NCI-H1105 (cell line): ENCODE measurements at regions not wholly inside any gene's neighbourhood (a gene's known extent, or its start where the extent isn't known, plus 50 kb on each side); places are given as distances from the start of the nearest gene placed in this dataset.

Experiments
- DNase-seq: peaks from one replicate; lab custom pipeline; 2025; lab: John Stamatoyannopoulos, UW

DNA sequence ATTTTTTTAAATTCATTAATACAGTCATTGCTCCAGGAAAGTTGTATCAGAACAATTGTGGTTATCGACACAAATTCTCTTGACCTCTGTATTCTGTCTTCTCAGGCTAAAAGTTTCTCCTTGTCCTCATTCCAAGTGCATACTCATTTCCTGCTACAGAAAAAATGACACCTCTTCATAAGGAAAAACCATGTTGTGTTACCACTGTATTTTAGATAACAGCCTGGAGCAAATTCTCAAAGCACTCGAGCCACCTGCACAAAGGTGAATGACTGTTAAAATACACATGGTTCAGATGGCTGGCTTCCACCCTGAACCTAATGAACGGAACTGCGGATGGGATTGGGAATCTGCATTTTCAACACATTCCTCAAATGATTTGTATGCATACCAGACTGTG, 586.5 kb downstream of the EPHA4 start:
- DNase-seq, result no peak

DNA sequence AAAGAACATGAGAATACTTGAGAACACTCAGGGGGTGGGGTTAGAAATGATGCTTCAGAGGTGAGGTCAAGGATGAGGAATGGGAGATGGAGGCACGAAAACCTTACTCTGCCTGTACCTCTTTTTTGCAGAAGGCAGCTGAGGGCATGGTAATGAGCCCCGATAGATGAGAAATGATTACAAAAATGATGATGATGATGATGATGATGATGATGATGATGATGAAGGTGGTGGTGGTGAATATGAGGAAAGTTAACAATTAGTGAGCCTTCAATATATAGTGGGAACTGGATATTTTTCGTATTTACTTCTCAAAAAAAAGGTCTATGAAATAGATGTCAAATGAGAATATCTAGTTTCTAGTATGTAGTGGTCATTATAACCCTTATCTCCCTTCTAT, 584.3 kb downstream of the EPHA4 start:
- DNase-seq, result no peak

DNA sequence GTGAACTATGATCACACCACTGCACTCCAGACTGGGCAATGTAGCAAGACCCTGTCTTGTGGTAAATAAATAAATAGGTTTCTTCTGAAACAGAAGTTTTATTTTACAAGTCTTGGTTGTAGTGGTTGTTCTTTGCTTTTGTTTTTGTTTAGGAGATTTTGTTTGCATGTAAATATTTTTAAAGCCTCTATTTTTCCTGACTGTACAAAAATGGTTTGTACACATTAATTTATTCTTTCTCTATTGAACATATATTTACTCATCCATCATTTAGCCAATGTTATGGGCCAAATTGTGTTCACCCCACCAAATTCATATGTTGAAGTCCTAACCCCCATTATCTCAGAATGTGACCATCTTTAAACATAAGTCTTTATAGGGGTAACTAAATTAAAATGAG, 580.1 kb downstream of the EPHA4 start:
- DNase-seq, result no peak

DNA sequence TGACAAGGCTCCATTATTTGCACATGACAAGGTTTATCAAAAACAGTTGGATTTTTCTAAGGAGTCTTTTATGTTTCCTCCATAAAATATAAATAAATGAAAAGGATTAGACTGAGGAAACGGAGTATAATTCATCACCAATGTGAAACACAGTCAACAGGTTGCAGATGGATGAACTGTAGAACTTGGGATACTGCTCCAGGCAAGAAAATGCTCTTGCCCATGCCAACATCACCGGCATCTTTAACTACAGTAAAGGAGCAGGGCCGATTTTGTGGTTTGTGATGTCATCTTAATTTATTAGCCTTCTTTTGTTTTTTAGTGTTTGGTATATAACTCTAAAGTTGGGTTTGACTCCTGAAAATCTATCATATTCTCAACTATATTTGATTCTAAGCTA, 577.3 kb downstream of the EPHA4 start:
- DNase-seq, result no peak

DNA sequence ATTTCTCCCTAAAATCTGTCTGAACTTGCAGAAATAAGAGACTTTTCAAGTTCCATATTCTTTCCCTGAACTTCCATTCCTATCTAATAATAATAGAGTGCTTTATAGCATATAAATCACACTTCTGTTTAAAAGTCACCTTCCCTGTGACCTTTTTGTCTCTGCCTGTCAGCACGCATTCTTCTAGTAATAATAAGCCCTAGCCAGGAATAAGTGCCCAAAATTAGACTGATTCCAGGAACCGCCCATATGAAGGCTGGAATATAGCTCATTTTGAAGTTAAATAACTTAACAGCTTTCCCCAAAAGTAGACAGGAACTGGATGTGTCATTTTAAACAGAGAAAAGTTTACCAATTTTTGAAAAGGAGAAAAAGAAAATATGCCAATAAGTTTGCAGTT, 576.5 kb downstream of the EPHA4 start:
- no peak for DNase-seq

DNA sequence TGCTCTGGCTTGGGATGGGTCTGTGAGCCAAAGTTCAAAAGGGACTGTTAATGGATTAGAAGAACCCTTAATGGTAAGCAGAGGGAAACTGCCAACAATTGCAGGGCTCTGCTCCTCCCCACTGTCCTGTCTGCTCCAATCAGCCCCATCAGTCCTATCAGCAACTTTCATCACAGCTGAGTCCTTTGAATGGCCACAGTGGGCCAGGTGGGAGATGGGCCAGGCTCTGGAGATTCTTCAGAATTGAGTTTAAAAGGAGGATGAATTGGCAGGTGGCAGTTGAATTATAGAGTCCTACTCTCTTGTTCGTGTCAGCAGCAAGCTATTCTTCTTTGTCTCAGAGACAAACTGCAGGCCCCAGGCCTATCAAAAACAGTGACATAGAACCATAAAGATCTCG, 573.9 kb downstream of the EPHA4 start:
- DNase-seq, result no peak

DNA sequence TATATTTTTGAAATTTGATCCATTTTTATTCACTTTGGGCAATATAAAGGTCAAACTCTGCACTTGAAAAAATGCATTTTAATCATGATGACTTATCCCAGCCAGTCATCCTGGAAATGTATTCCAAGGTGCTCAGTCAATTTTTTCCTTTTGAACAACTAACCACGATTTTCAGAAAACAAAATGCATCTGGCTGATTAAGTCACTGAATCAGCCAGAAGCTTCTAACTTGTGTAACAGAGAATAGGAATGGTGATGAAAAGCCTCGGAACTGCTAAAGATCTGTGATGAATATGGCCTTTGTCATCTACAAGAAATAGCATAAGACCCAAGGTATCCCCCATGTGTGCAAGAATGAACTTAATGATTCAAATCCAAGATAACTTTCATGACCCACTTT, 572.7 kb downstream of the EPHA4 start:
- no peak for DNase-seq

DNA sequence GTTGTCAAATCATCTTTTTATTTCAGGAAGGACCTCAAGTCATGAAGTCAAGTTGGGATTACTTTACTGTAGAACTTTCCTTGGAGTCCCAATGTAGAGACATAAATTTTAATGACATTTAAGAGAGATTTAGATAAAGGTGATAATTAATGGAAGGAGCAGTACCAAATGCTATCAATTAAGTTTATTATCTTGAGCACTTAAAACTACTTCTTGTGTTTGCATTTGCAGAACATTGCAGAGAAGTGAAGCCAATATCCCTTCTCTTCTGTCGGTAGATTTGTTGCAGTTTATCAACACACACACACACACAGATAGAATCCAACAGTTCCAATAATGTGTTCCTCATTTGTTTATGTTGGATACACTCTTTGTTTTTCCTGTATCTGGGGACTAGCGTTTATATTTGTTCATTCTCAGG, 570.7 kb downstream of the EPHA4 start:
- DNase-seq, result no peak

DNA sequence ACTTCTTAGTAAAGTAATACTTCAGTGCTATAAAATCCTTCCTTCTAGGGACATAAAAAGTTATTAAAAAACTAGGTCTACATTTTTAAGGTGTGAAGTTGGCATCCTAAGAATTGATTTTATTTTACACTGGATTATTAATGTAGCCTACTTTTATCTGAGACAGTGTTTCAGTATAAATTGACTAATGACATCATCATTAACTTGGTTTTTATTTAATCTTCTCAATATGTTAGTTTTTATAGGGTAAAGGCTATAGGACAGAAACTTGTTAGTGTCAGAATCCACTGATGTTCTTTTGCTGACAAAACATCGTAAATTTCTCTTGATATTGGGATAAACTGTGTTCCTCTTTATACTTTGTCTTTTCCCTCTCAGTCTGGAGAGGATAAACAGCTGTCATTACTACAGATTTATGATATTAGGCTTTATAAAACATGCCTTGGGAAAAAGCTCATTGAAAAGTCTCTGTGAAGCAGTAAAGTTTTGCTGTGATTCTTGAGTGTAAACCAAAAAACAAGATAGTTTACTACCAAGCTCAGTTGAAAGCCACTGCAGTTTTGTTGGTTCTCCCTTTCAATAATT, 569.9 kb downstream of the EPHA4 start:
- DNase-seq, result no peak

DNA sequence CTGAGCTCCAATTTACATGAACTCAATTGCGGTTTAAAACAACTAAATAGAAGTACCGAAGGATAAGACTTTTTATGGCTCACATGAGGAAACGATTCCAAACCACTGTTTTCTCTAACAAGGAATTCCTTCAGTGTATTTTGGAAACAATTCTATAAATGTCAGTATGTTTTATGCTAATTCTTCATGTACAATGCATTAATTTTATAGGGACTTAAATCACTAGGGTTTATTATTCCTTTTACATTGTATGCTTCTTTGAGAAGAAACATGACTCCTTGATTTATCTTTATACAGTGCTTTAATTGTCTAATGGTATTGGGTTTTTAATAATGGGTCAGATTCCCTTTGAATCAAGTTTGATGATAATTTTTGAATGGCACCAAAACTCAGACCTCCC, 566.8 kb downstream of the EPHA4 start:
- DNase-seq, result no peak

DNA sequence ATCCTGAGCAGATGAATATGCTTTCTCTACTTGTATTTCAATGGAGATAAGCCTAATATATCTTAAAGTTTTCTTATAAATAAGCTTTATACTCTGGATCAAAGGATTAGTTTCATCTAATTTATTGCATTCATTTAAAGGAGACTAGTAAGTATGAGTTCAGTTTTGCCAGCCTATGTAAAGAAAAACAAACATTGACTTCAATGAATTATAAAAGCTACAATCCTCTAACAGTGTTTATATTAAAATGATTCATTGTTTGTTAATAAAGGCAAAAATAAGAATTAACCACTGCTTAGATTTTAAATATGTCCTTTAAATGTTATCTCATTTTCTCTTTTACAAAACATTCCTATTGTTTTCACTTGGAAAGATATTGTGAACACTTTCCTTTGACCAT, 566.0 kb downstream of the EPHA4 start:
- DNase-seq, result no peak

DNA sequence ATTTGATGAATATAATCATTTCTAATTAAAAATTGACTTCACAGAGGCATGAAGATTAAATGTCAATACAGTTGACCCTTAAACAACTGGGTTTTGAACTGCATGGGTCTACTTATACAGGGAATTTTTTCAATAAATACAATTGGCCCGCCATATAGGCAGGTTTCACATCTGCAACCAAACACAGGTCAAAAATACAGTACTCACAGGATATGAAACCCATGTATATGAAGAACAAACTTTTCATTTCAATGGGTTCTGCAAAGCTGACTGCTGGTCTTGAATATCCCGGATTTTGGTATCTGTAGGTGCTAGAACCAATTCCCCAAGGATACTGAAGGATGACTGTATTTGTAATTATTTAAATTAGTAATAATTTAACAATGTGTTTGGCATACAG, 555.6 kb downstream of the EPHA4 start:
- DNase-seq, result no peak

DNA sequence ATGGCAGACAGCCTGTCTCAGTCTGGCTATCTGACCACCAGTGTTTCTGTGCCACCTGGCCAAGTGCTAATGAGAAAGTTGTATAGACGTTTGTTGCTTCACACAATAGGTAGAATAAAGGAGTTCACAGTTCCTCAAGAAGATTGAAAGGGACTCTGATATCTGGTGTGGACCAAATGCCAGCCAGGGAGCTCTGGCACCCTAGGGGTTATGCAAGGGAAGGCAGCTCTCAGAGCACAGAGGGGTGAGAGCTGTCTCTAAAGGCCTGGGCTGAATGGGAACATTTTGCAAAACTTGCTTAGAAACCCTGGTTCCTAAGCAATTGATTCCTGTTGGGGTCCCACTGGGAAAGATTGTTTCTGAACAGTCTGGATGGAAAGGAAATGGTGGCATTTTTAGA, 553.8 kb downstream of the EPHA4 start:
- DNase-seq, result no peak

DNA sequence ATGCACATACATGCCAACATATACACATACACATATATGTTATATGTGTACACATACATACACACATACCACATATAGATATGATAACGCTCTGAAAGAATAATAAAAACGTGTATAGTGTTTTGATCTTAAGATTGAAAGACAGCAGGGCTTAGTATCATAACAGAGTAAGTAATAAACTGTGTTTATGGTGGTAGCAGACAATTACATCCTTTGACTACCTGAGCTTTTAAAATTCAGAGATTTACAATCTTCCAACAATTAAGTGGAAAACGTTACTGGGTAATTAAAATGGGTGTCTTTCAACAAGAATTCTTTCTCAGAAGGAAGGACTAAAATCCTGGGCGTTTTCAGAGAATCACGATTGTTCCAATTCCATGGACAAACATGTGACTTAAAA, 552.4 kb downstream of the EPHA4 start:
- DNase-seq, result no peak

DNA sequence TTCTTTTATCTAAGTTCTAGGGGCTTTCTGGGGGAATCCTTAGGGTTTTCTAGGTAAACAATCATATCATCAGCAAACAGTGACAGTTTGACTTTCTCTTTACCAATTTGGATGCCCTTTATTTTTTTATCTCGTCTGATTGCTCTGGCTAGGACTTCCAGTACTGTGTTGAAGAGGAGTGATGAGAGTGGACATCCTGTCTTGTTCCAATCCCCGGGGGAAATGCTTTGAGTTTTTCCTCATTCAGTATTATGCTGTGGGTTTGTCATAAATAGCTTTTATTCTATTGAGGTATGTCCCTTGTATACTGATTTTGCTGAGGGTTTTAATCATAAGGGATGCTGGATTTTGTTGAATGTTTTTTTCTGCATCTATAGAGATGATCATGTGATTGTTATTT, 549.5 kb downstream of the EPHA4 start:
- DNase-seq, result no peak

DNA sequence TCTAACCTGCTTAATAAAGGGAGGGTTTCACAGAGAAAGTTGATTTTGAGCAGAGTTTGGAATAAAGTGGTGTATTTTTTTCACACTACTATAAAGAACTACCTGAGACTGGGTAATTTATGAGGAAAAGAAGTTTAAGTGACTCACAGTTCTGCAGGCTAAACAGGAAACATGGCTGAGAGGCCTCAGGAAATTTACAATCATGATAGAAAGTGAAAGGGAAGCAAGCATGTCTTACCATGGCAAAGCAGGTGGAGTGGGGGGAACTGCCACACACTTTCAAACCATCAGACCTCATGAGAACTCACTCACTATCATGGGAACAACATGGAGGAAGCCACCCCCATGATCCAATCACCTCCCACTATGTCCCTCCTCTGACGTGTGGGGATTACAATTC, 546.7 kb downstream of the EPHA4 start:
- no peak for DNase-seq

DNA sequence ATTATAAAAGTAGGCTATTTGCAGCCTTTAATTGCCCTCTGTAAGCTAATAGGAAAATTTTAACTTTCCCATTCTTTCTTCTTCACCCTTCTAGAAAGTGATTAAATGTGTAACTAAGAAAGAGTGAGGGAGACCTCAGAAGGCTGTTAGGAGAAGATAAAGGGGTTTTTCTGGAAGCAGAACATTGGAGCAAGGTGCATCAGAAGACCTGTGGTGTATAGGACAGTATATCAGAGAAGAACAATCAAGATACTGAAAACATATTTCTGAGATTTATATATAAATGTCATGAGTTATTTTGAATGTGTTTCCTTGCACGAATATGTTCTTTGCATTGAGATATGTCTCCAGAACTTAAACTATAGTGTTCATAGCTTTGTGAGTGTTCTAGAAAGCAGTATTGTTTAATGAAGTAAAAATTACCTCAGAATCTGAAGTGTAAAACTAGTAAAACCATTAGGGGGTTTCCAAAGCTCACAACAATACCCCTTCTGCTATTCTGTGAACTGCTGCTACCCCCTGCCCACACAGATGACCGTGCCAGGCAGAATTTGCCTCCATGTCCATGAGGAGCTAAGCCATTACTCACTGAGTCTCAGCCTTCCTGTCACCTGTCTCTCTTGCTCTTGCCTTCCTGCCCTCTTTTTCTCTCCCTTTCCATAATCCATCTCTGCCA, 537.9 kb downstream of the EPHA4 start:
- no peak for DNase-seq

DNA sequence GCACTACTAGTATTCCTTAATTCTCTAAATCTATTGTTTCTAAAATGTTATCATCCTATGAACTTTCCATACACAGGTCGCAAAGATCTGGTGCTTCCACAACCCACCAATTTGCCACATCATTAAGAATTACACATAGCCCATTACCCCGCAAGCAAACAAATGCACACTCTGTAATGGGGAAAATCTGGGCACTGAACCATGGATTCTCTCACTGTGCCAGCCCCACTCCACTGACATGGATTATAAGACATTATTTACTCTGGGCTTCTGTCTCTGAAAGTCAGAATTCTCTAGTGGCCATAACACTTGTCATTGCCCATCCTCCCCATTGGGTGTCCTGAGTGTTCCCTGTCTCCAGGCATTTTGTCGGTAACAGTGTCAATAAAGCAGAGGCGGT, 537.1 kb downstream of the EPHA4 start:
- DNase-seq, result no peak

DNA sequence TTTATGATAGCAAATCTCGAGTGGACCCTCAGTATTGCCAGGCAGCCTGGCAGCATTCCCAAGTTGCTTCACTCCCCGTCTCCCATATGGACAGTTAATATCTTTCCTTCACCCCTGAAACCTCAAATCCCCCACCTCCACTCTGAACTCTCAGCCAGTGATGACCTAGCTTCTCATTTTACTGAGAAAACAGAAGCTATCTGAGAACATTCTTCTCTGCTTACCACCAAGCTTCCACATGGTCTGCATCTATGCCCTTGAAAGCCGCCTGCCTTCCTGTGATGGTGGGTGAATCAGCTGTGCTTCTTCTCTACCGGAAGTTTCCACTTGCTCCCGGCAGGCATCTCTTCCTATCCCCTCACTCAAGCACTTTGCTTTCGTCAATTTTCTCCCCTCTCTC, 529.2 kb downstream of the EPHA4 start:
- DNase-seq, result no peak

DNA sequence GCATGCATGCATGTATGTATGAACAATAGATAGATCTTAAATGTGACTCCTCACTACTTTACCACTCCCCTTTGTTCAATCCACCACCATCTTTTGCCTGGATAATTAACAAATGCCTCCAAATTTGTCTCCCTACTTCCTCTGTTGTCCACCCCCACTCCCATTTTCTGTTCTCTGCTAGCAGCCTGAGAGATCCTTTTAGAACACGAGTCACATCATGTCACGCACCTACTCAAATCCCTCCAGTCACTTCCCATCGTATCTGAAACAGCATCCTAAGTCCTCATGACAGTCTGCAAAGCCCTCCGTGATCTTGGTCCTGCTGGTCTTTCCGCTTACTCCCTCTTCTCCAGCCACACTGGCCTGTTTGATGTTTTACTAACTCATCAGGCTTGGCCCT, 527.3 kb downstream of the EPHA4 start:
- no peak for DNase-seq

DNA sequence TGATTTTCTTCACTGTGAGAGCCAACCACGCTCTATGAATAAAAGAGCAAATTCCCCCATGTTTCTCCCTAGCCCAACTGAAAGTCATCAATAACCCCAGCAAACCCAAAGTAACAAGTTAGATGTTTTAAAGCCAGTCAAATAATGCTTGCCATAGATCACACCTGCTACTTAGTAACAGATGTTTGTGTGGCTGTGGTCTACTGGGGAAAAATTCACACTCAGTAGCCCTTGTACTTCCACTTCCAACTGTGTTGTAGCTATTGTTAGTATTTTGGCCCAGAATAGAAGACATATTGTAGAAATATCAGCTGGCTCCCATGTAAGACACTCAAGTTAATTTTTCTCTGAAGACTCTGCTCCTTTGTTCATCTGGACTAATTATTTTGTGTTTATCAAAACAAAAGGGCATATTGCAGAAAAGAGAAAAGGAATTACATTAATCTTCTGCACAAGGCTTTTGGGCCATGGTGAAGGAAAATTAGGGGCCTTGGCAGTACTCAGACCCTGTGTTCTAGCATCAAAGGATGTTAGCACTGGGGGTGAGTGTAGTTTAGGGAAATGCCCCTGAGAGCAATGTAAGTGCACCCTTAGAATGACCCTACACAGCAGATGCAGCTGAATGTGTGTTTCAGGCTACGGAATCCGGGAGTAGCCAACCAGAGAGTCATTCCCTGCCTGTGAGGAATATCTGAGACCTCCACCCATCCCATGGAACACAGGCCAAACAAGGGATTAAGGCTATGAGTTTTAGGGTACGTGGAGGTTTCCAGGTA, 521.9 kb downstream of the EPHA4 start:
- DNase-seq, result no peak

DNA sequence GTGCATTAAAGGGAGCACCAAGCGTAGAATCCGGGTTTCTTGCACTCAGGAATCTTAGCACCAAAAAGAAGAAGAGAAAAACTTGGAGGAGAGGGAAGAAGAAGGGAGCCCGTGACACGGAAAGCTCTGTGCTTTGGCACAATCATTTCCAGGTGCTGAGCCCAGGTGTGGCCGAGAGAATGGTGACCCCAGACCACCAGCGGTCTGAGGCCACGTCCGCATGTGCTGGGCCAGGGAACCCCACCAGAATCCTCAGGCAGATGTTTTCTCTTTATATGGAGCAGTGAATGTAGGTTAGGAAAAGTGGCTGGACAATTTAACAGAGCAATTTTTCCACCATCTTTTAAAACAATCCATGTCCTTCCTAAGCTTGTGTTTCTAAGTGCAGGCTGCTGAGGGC, 520.9 kb downstream of the EPHA4 start:
- no peak for DNase-seq

DNA sequence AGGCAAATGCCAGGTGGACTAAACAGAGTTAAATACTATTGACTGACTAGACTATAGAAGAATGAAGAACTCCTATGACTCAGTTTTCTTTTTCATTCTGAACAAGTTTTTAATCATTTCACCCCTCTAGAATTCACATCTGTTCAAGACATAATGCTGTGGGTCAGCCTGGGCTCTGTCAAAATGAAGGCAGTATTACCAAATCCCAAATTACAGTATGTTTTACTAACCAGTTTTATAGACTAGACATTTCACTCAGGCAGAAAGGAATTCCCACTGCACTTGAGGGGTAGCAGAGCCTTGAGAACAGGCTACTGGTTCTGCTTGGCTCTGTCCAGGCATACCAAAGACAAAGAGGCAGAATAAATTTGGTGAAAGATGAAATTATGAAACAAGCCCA, 511.7 kb downstream of the EPHA4 start:
- no peak for DNase-seq

DNA sequence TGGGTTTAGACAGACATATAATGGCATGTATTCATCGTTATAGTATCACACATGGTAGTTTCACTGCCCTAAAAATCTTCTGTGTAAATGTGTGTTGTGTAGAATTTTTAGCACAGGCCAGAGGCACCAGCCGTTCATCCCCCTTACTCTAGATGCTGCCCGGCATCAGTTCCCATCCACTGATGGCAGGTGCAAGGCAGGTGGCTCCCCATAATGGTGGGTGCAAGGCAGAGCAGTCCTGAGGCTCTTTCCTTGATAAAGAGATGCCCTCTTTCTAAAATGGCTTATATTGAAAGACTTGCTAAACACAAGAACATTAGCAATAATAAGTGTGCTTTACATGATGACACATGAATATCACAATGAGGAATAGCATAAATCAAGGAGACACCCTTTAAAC, 508.5 kb downstream of the EPHA4 start:
- DNase-seq, result no peak
